ENCODE measurements at regions not wholly inside any gene's neighbourhood (a gene's known extent, or its start where the extent isn't known, plus 50 kb on each side); places are given as distances from the start of the nearest gene placed in this dataset.

GRCh38 chr10:71065659-71066058 is 146.7 kb upstream of the UNC5B start:
- intact Hi-C loops (cut with DNase I), result no loop called here
- TF ChIP-seq CTCF (IDR thresholded peaks at IDR 0.05) (no peak), POLR2A (IDR thresholded peaks at IDR 0.05) (no peak)
- Histone ChIP-seq H3K9me3 (no peaks in the 10 kb centered on the region), H3K27ac (no peak overlapping the region), H3K4me1 (no peaks in the 10 kb centered on the region), H3K4me3 (replicated peaks in 1 of 3) (no peak overlapping the region), H3K27me3 (no peaks in the 10 kb centered on the region), H3K36me3 (no peaks in the 10 kb centered on the region)
- DNase-seq, result no peak
- WGBS, 2 donors, result 72 to 75% methylated on average over 4 of the region's 4 CpGs

- Histone ChIP-seq H3K36me3 (no peaks in the 10 kb centered on the region), H3K9me3 (no peaks in the 10 kb centered on the region), H3K27me3 (no peaks in the 10 kb centered on the region), H3K4me3 (replicated peaks in 1 of 3) (no peak overlapping the region), H3K4me1 (no peaks in the 10 kb centered on the region), H3K27ac (no peak overlapping the region)
- WGBS, 2 donors, result 92 to 96% methylated on average over 9 to 10 of the region's 10 CpGs
- TF ChIP-seq POLR2A (IDR thresholded peaks at IDR 0.05) (no peak), CTCF (IDR thresholded peaks at IDR 0.05) (no peak)
- intact Hi-C loops (cut with DNase I), result no loop called here
- no peak for DNase-seq
These were observed 145.8 kb upstream of the UNC5B start for GRCh38 chr10:71066600-71066999.

- Histone ChIP-seq H3K9me3 (no peaks in the 10 kb centered on the region), H3K36me3 (no peaks in the 10 kb centered on the region), H3K27ac (no peak overlapping the region), H3K4me3 (replicated peaks in 1 of 3) (no peak overlapping the region), H3K27me3 (no peaks in the 10 kb centered on the region), H3K4me1 (no peaks in the 10 kb centered on the region)
- DNase-seq, result no peak
- 66 to 77% methylated on average over 18 to 19 of the region's 19 CpGs for WGBS, 2 donors
- intact Hi-C loops (cut with DNase I), result no loop called here
- TF ChIP-seq POLR2A (IDR thresholded peaks at IDR 0.05), result no peak
- no peak for TF ChIP-seq CTCF (IDR thresholded peaks at IDR 0.05)
These were observed 145.2 kb upstream of the UNC5B start for GRCh38 chr10:71067098-71067740.

GRCh38 chr10:71068861-71069271 is 143.5 kb upstream of the UNC5B start:
- no peak for TF ChIP-seq CTCF (IDR thresholded peaks at IDR 0.05)
- TF ChIP-seq POLR2A (IDR thresholded peaks at IDR 0.05), result no peak
- 62 to 89% methylated on average over 6 of the region's 6 CpGs for whole genome bisulfite sequencing, 2 donors
- peak in 1 of 2 donors; percentile 6 for DNase-seq
- H3K36me3 ChIP-seq, result no peaks in the 10 kb centered on the region
- intact Hi-C loops (cut with DNase I), result no loop called here
- H3K9me3 ChIP-seq, result no peaks in the 10 kb centered on the region
- H3K4me1 ChIP-seq, result no peaks in the 10 kb centered on the region
- no peaks in the 10 kb centered on the region for H3K27me3 ChIP-seq
- H3K4me3 ChIP-seq (replicated peaks in 1 of 3), result no peak overlapping the region
- H3K27ac ChIP-seq, result no peak overlapping the region

- intact Hi-C loops (cut with DNase I), result no loop called here
- DNase-seq, result peak; percentile 10 to 29
- Histone ChIP-seq H3K27me3 (no peaks in the 10 kb centered on the region), H3K9me3 (no peaks in the 10 kb centered on the region), H3K4me3 (replicated peaks in 1 of 3) (no peak overlapping the region), H3K4me1 (no peaks in the 10 kb centered on the region), H3K27ac (no peak overlapping the region), H3K36me3 (no peaks in the 10 kb centered on the region)
- TF ChIP-seq CTCF (IDR thresholded peaks at IDR 0.05) (no peak), POLR2A (IDR thresholded peaks at IDR 0.05) (no peak)
- WGBS, 2 donors, result 79 to 81% methylated on average over 22 to 24 of the region's 24 CpGs
These were observed 142.3 kb upstream of the UNC5B start for GRCh38 chr10:71069909-71070666.

Data from thyroid gland (tissue), 4 donors.